SK-N-SH treated with all-trans-retinoic acid at 6 μM for 48 hours (cell line): ENCODE measurements at regions not wholly inside any gene's neighbourhood (a gene's known extent, or its start where the extent isn't known, plus 50 kb on each side); places are given as distances from the start of the nearest gene placed in this dataset.

Experiments
- BACH2 ChIP-seq: fragments of 250-450 bp; sonication (Bioruptor Pico); IDR thresholded peaks from 2 replicates; pipeline ENCODE4 v1.9.0; 2021; ENCODE audit warnings: mild to moderate bottlenecking, borderline replicate concordance
- ISL1 ChIP-seq: fragments of 250-450 bp; sonication (Bioruptor Pico); IDR thresholded peaks from 2 replicates; pipeline ENCODE4 v2.1.2; 2022; ENCODE audit warnings: mild to moderate bottlenecking, moderate library complexity
- ZFP3 ChIP-seq: fragments of 250-450 bp; sonication (Bioruptor Pico); IDR thresholded peaks from 2 replicates; pipeline ENCODE4 v1.5.0; 2020; ENCODE audit warnings: mild to moderate bottlenecking, moderate library complexity
- TF ChIP-seq, protein P1 (sequence below): fragments of 250-450 bp; sonication (Bioruptor Pico); IDR thresholded peaks from 2 replicates; pipeline ENCODE4 v1.8.0; 2021; ENCODE audit warnings: low read depth, mild to moderate bottlenecking, moderate library complexity, borderline replicate concordance
- TF ChIP-seq, protein P2 (sequence below): fragments of 250-450 bp; sonication (Bioruptor Pico); IDR thresholded peaks from 2 replicates; pipeline ENCODE4 v1.5.0; 2020; ENCODE audit warnings: mild to moderate bottlenecking, moderate library complexity

DNA sequence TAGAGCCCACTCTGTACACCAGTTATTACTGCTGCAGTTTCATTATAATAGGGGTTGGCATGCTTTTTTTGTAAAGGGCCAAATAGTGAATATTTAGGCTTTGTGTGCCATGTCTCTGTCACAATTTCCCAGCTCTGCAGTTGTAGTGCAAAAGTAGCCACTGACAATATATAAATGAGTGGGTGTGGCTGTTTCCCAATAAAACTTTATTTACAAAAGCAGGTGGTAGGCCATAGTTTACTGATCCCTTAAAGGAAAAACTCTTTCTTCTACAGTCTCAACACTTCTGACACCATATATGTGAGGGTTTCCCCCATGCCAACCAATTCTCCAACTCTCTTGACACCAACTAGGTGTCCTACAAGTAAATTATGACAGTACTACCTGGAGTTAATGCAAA lies 110.2 kb upstream of the NAP1L1 start:
- no peak for TF ChIP-seq BACH2 (CRISPR knock-in tag)
- TF ChIP-seq, protein P1, sequence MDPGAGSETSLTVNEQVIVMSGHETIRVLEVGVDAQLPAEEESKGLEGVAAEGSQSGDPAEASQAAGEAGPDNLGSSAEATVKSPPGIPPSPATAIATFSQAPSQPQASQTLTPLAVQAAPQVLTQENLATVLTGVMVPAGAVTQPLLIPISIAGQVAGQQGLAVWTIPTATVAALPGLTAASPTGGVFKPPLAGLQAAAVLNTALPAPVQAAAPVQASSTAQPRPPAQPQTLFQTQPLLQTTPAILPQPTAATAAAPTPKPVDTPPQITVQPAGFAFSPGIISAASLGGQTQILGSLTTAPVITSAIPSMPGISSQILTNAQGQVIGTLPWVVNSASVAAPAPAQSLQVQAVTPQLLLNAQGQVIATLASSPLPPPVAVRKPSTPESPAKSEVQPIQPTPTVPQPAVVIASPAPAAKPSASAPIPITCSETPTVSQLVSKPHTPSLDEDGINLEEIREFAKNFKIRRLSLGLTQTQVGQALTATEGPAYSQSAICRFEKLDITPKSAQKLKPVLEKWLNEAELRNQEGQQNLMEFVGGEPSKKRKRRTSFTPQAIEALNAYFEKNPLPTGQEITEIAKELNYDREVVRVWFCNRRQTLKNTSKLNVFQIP (CRISPR knock-in tag) = no peak
- TF ChIP-seq, protein P2, sequence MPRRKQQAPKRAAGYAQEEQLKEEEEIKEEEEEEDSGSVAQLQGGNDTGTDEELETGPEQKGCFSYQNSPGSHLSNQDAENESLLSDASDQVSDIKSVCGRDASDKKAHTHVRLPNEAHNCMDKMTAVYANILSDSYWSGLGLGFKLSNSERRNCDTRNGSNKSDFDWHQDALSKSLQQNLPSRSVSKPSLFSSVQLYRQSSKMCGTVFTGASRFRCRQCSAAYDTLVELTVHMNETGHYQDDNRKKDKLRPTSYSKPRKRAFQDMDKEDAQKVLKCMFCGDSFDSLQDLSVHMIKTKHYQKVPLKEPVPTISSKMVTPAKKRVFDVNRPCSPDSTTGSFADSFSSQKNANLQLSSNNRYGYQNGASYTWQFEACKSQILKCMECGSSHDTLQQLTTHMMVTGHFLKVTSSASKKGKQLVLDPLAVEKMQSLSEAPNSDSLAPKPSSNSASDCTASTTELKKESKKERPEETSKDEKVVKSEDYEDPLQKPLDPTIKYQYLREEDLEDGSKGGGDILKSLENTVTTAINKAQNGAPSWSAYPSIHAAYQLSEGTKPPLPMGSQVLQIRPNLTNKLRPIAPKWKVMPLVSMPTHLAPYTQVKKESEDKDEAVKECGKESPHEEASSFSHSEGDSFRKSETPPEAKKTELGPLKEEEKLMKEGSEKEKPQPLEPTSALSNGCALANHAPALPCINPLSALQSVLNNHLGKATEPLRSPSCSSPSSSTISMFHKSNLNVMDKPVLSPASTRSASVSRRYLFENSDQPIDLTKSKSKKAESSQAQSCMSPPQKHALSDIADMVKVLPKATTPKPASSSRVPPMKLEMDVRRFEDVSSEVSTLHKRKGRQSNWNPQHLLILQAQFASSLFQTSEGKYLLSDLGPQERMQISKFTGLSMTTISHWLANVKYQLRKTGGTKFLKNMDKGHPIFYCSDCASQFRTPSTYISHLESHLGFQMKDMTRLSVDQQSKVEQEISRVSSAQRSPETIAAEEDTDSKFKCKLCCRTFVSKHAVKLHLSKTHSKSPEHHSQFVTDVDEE (CRISPR knock-in tag) = no peak
- TF ChIP-seq ISL1 (CRISPR knock-in tag) = no peak
- no peak for TF ChIP-seq ZFP3
